GM12864 (cell line): ENCODE measurements at regions not wholly inside any gene's neighbourhood (a gene's known extent, or its start where the extent isn't known, plus 50 kb on each side); places are given as distances from the start of the nearest gene placed in this dataset.

Source experiments
- DNase-seq: peaks from one replicate; pipeline ENCODE4 v3.0.0-alpha.2; 2011; ENCODE audit warnings: low read depth
- H3K4me3 ChIP-seq: 2 replicates; pipeline ENCODE4 v1.5.1; 2011; ENCODE audit warnings: mild to moderate bottlenecking, low read depth, low read length, control low read depth
- CTCF ChIP-seq: IDR thresholded peaks from 2 replicates; pipeline ENCODE4 v1.5.1; 2011; ENCODE audit warnings: low read depth, mild to moderate bottlenecking, moderate library complexity, low read length, control low read depth, inconsistent platforms; ENCODE audit errors: missing control alignments

GRCh38 chr5:3195994-3196393 lies 399.6 kb upstream of the IRX1 start:
- DNase-seq: no peak
- no peak overlapping the region for H3K4me3 ChIP-seq

GRCh38 chr5:3194684-3195083 lies 400.9 kb upstream of the IRX1 start:
- no peak overlapping the region for H3K4me3 ChIP-seq
- no peak for DNase-seq
- TF ChIP-seq CTCF: no peak

More at GRCh38 chr5:3195994-3196393, 399.6 kb upstream of the IRX1 start:
- no peak for TF ChIP-seq CTCF

- TF ChIP-seq CTCF: no peak
- H3K4me3 ChIP-seq: no peak overlapping the region
- DNase-seq: no peak
Observed at GRCh38 chr5:3194271-3194670, 401.4 kb upstream of the IRX1 start.

GRCh38 chr5:3191585-3191984 lies 404.0 kb upstream of the IRX1 start:
- no peak for DNase-seq
- no peak overlapping the region for H3K4me3 ChIP-seq
- TF ChIP-seq CTCF: no peak

GRCh38 chr5:3190930-3191329 lies 404.7 kb upstream of the IRX1 start:
- no peak for DNase-seq
- no peak for TF ChIP-seq CTCF
- no peak overlapping the region for H3K4me3 ChIP-seq

- no peak for DNase-seq
- TF ChIP-seq CTCF: no peak
- no peak overlapping the region for H3K4me3 ChIP-seq
Observed at GRCh38 chr5:3190433-3190832, 405.2 kb upstream of the IRX1 start.

- no peak for TF ChIP-seq CTCF
- H3K4me3 ChIP-seq: no peak overlapping the region
- no peak for DNase-seq
Observed at GRCh38 chr5:3187771-3188425, 407.7 kb upstream of the IRX1 start.
